ENCODE measurements at regions not wholly inside any gene's neighbourhood (a gene's known extent, or its start where the extent isn't known, plus 50 kb on each side); places are given as distances from the start of the nearest gene placed in this dataset.

GRCh38 chr13:74210693-74211393 lies 76.6 kb upstream of the KLF12 start:
- DNase-seq: no peak

GRCh38 chr13:74206855-74207254 lies 72.7 kb upstream of the KLF12 start:
- DNase-seq: no peak

DNA sequence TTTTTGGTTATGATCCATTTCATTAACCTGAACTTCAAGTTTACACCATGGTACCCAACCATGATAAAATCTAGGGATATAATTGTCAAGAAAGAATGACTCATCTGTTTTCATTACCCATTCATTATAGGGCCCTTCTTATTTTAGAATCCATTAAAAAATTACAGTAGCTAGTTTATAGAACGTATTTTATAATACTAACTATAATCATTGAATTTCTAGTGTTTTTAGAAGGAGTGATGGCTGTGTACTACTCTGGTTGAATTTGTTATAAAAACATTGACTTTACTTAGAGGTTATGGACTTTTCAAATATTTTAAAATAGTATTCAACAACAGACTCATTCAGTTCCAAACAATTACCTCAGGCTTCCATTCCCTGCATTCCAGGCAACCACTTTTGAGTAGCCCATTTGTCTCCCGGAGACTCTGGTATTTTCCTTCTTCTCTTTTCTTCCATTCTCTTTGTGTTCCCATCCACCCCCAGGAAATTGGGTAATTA lies 71.9 kb upstream of the KLF12 start:
- no peak for DNase-seq

GRCh38 chr13:74205313-74205690 lies 71.1 kb upstream of the KLF12 start:
- DNase-seq: no peak

DNA sequence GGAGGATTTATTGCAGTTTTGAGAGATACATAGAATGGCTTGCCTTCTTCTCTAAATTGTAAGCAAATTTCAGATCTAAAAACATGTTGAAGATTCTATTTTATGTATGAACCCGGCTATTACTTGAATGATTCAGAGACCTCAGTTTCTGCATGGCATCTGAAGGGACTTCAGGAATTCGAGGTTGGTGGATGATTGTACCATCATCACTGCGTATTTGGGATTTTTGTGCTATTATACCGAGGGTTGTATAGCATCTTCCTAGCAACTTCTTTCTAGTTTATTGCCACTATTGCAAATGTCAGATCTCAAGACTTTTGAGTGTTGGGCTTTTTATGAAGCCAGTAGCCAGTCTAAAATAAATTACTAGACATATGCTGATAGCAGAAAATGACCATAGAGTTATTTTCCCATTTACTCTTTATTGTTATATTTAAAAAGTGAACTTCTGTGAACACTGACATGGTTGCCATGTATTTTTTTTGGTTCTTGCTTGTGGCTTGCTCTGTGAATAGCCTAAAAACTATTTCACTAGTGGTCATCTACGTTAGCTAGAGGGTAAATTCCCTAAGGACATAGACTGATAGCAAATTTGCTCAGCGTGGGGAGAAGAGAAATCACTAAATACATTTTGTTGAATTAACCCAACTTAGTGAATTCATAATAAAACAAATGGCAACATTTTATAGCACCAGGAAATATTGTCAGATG lies 70.6 kb upstream of the KLF12 start:
- no peak for DNase-seq

GRCh38 chr13:74203576-74203975 lies 69.4 kb upstream of the KLF12 start:
- DNase-seq: no peak

DNA sequence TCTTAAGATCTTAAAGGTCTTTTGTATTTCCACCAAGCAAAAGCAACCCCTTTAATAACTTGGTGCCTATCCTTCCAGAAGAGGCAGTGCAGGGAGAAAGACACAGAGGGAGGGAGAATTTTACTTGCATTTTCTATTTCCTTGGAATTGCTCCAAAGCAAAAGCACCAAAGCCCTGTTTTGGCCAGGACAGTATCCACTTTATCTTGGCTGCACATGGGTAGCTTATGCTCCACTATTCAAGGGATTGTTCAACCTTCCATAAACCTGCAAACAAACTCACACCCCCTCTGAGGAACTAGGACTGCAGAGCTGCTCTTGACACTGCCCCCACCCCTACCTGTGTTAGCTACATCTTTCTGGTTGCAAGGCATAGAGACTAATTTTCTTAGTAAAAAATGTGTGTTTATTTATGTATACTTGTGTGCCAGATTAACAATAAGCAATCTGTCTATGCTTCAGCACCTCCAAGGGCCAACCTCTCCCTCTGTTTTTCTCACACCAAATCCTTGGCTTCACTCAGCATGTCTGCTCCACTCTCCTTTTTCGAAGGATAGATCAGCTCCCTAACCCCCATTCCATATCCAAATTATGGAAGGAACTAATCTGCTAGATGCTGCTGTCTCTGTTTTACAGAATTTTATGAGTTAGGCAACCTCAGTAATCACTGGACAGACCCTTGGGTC lies 68.1 kb upstream of the KLF12 start:
- no peak for DNase-seq

- no peak for DNase-seq
Measured at GRCh38 chr13:74201530-74201929, 67.3 kb upstream of the KLF12 start.

DNA sequence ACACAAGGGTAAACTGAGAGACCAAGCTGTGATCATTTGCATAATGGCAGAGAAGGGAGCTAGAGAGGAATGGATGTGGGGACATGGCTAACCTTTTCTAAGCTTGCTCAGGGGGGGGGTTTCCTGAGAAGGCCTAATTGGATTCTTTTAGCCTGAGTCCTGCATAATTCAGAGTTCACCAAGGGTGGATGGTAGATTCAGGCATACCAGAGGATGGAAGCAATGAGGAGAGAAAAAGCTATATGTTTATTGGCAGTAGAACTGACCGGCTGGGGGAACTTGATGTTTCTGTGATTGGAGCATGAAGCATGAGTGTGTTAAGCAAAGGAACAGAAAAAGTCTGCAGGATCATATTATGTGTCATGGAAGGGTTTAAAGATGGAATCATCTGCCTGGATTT lies 65.9 kb upstream of the KLF12 start:
- no peak for DNase-seq

- no peak for DNase-seq
Measured at GRCh38 chr13:74197677-74198429, 63.6 kb upstream of the KLF12 start.

- no peak for DNase-seq
Measured at GRCh38 chr13:74194846-74195245, 60.6 kb upstream of the KLF12 start.

DNA sequence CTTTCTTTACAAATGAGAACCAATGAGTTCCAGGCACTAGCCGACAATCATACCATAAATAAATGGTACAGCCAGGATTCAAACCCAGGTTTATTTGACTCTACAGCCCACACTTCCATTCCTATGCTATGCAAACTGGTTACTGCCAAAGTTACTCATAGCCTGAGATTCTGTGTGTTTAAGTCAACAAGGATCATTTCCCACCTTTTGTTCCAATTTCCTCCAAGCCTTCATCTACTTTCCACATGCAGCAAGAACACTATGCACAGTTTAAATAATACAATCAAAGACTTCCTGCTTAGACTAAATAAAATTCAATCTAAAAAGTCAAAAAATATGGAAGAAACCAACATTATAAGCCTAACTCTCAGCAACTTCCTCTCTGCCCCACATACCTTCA lies 59.2 kb upstream of the KLF12 start:
- no peak for DNase-seq

DNA sequence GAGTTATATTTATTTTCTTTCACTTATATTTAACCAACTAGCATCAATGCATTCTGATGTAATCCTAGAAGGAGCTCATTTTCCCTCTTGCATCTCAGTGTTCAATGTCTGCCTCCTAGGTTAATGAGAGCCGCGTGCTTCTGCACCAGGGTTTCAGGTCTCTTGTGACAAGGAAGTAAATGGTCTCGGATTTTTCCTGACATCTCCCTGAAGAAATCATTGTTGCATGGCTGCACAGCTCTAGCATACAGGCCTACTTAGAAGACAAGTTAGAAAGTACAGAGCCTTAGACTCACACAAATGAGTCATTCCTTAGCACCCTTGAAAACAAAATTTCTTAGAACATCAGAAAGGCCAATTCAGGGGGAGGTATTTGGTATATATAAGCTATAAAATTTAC lies 57.2 kb upstream of the KLF12 start:
- no peak for DNase-seq

GRCh38 chr13:74190999-74191398 lies 56.8 kb upstream of the KLF12 start:
- DNase-seq: no peak

- DNase-seq: no peak
Measured at GRCh38 chr13:74187564-74187963, 53.4 kb upstream of the KLF12 start.

GRCh38 chr13:74184283-74184682 lies 50.1 kb upstream of the KLF12 start:
- DNase-seq: no peak

Measured in CD4-positive, alpha-beta T cell treated with Interleukin-15 for 1 hour (primary cell).